H1 (cell line): ENCODE measurements at regions not wholly inside any gene's neighbourhood (a gene's known extent, or its start where the extent isn't known, plus 50 kb on each side); places are given as distances from the start of the nearest gene placed in this dataset.

Source experiments
- CTCF ChIA-PET: fragments of 300-600 bp; sonication (Branson Sonifier 250); formaldehyde crosslinking; loops from one replicate; lab custom pipeline; 2021; ENCODE audit not compliant: partially characterized antibody; lab: Charles Lee
- POLR2A ChIA-PET: fragments of 300-600 bp; sonication (Branson Sonifier 250); formaldehyde crosslinking; loops from one replicate; lab custom pipeline; 2021; ENCODE audit warnings: inconsistent platforms; ENCODE audit not compliant: partially characterized antibody; lab: Charles Lee
- DNase-seq, 2 experiments: peaks; one replicate each; pipeline versions ENCODE4 v3.0.0 to v3.0.0-alpha.2; 2010 to 2022; ENCODE audit warnings: low spot score in 2 of 2, low read depth in 1 of 2, mixed read lengths in 1 of 2
- FAIRE-seq: peaks from 2 replicates; lab custom pipeline; 2011; peaks lifted over from hg19 to GRCh38; lab: Jason Lieb, UNC
- H2AFZ ChIP-seq: 2 replicates; pipeline ENCODE4 v1.8.1; 2012; ENCODE audit warnings: low read length, inconsistent platforms
- H2AK5ac ChIP-seq: 2 replicates; pipeline ENCODE4 v1.6.1; 2013; ENCODE audit warnings: low read depth, low read length
- H2BK120ac ChIP-seq: replicated peaks from 2 replicates; pipeline ENCODE3; 2013; ENCODE audit warnings: low read depth, low read length, inconsistent platforms
- H2BK12ac ChIP-seq: 2 replicates; pipeline ENCODE4 v1.6.1; 2013; ENCODE audit warnings: low read depth, low read length
- H2BK15ac ChIP-seq: 2 replicates; pipeline ENCODE4 v1.6.1; 2013; ENCODE audit warnings: low read length
- H2BK20ac ChIP-seq: 2 replicates; pipeline ENCODE4 v1.6.1; 2013; ENCODE audit warnings: low read length
- H2BK5ac ChIP-seq: 2 replicates; pipeline ENCODE4 v1.6.1; 2013; ENCODE audit warnings: low read depth, low read length
- H3K14ac ChIP-seq: 2 replicates; pipeline ENCODE4 v1.6.1; 2013; ENCODE audit warnings: inconsistent platforms; ENCODE audit not compliant: insufficient read length
- H3K18ac ChIP-seq: 2 replicates; pipeline ENCODE4 v1.6.1; 2013; ENCODE audit warnings: low read length; ENCODE audit errors: extremely low read depth
- H3K23ac ChIP-seq: 2 replicates; pipeline ENCODE4 v1.6.1; 2013; ENCODE audit warnings: inconsistent platforms; ENCODE audit not compliant: insufficient read length
- H3K23me2 ChIP-seq: 2 replicates; pipeline ENCODE4 v1.6.1; 2013; ENCODE audit warnings: low read depth, low read length
- H3K27ac ChIP-seq: 2 replicates; pipeline ENCODE4 v1.6.1; 2011; ENCODE audit warnings: low read depth, low read length, inconsistent platforms
- H3K27me3 ChIP-seq, 4 experiments: replicated peaks in 1 of 4; 1 replicate in 1 of 4; 2 replicates in 3 of 4; pipeline versions ENCODE4 v1.6.1 to v1.8.1; 2011 to 2013; ENCODE audit warnings: low read length in 3 of 4, mild to moderate bottlenecking in 3 of 4, inconsistent platforms in 2 of 4, mixed read lengths in 2 of 4, moderate library complexity in 1 of 4; ENCODE audit not compliant: control insufficient read depth in 3 of 4, insufficient read depth in 3 of 4; ENCODE audit errors: extremely low read depth in 1 of 4
- H3K36me3 ChIP-seq, 4 experiments: 2 replicates each; pipeline versions ENCODE4 v1.6.1 to v1.8.1; 2011 to 2013; ENCODE audit warnings: mild to moderate bottlenecking in 4 of 4, low read length in 3 of 4, moderate library complexity in 2 of 4, control low read depth in 1 of 4, inconsistent platforms in 1 of 4; ENCODE audit not compliant: insufficient read depth in 4 of 4, control insufficient read depth in 2 of 4
- H3K4ac ChIP-seq: replicated peaks from 2 replicates; pipeline ENCODE3; 2013; ENCODE audit warnings: low read length, low read depth, mixed read lengths, inconsistent platforms; ENCODE audit not compliant: insufficient read length
- H3K4me1 ChIP-seq, 4 experiments: replicated peaks in 1 of 4; 1 replicate in 1 of 4; 2 replicates in 3 of 4; pipeline versions ENCODE4 v1.6.1 to v1.8.1; 2011 to 2013; ENCODE audit warnings: low read length in 3 of 4, inconsistent platforms in 2 of 4, mixed read lengths in 1 of 4; ENCODE audit not compliant: insufficient read depth in 4 of 4, control insufficient read depth in 3 of 4
- H3K4me2 ChIP-seq, 2 experiments: 2 replicates each; pipeline versions ENCODE4 v1.6.1 to v1.8.1; 2011 to 2013; ENCODE audit warnings: low read depth in 2 of 2, low read length in 2 of 2, control low read depth in 1 of 2, inconsistent platforms in 1 of 2, mild to moderate bottlenecking in 1 of 2; ENCODE audit not compliant: insufficient read depth in 1 of 2
- H3K4me3 ChIP-seq, 4 experiments: fragments of 200-600, 300-600 bp in 1 of 4; sonication (generic), shearing (Covaris generic), sonication (Bioruptor Twin) in 1 of 4; 2 replicates each; pipeline versions ENCODE4 v1.5.1 to v1.8.1; 2011 to 2016; ENCODE audit warnings: low read length in 4 of 4, low read depth in 3 of 4, control low read depth in 2 of 4, inconsistent platforms in 2 of 4, mild to moderate bottlenecking in 2 of 4, mixed read lengths in 1 of 4, moderate library complexity in 1 of 4; ENCODE audit not compliant: insufficient read depth in 2 of 4; ENCODE audit errors: extremely low read depth in 1 of 4
- H3K56ac ChIP-seq: replicated peaks from 2 replicates; pipeline ENCODE3; 2013; ENCODE audit warnings: low read depth, mild to moderate bottlenecking, mixed read lengths, low read length, inconsistent platforms; ENCODE audit not compliant: insufficient read length
- H3K79me1 ChIP-seq: 2 replicates; pipeline ENCODE4 v1.6.1; 2013; ENCODE audit warnings: low read depth, low read length, control low read depth
- H3K79me2 ChIP-seq, 2 experiments: 2 replicates each; pipeline versions ENCODE4 v1.6.1 to v1.8.1; 2012 to 2013; ENCODE audit warnings: low read length in 2 of 2, mild to moderate bottlenecking in 2 of 2, inconsistent platforms in 1 of 2; ENCODE audit not compliant: insufficient read depth in 2 of 2, control insufficient read depth in 1 of 2
- H3K9ac ChIP-seq, 4 experiments: replicated peaks in 1 of 4; 1 replicate in 1 of 4; 2 replicates in 3 of 4; pipeline versions ENCODE4 v1.6.1 to v1.8.1; 2011 to 2013; ENCODE audit warnings: low read depth in 3 of 4, low read length in 3 of 4, control low read depth in 2 of 4, mild to moderate bottlenecking in 2 of 4, moderate library complexity in 2 of 4, inconsistent platforms in 1 of 4; ENCODE audit errors: extremely low read depth in 1 of 4
- H3K9me3 ChIP-seq, 2 experiments: 2 replicates each; pipeline versions ENCODE4 v1.6.1 to v1.8.1; 2012 to 2013; ENCODE audit warnings: mild to moderate bottlenecking in 2 of 2, moderate library complexity in 2 of 2, control low read depth in 1 of 2, inconsistent platforms in 1 of 2, low read depth in 1 of 2, low read length in 1 of 2, mixed read lengths in 1 of 2; ENCODE audit not compliant: insufficient read depth in 2 of 2
- H4K20me1 ChIP-seq, 2 experiments: replicated peaks in 1 of 2; 2 replicates each; pipeline versions ENCODE3 to v1.8.1; 2011 to 2013; ENCODE audit warnings: inconsistent platforms in 2 of 2, low read length in 2 of 2, mild to moderate bottlenecking in 1 of 2; ENCODE audit not compliant: insufficient read depth in 2 of 2, control insufficient read depth in 1 of 2
- H4K5ac ChIP-seq: 2 replicates; pipeline ENCODE4 v1.6.1; 2013; ENCODE audit warnings: low read length, low read depth, mixed read lengths, inconsistent platforms; ENCODE audit not compliant: insufficient read length
- H4K8ac ChIP-seq: 2 replicates; pipeline ENCODE4 v1.8.0; 2013; ENCODE audit warnings: mild to moderate bottlenecking, moderate library complexity, low read length, inconsistent platforms; ENCODE audit not compliant: insufficient read depth; ENCODE audit errors: extremely low read depth
- H4K91ac ChIP-seq: replicated peaks from 2 replicates; pipeline ENCODE3; 2013; ENCODE audit warnings: low read length, mixed read lengths, inconsistent platforms; ENCODE audit not compliant: insufficient read length
- ATF2 ChIP-seq: IDR thresholded peaks from 2 replicates; pipeline ENCODE4 v1.6.1; 2012; ENCODE audit warnings: low read length, inconsistent platforms
- CREB1 ChIP-seq: IDR thresholded peaks from 2 replicates; pipeline ENCODE4 v1.6.1; 2012; ENCODE audit warnings: inconsistent platforms
- EGR1 ChIP-seq: IDR thresholded peaks from 2 replicates; pipeline ENCODE4 v1.6.1; 2011; ENCODE audit warnings: low read depth, low read length, borderline replicate concordance
- EZH2 ChIP-seq: fragments of 200-600 bp; sonication (generic); IDR thresholded peaks from 2 replicates; pipeline ENCODE4 v1.7.1; 2012; ENCODE audit warnings: low read depth, mild to moderate bottlenecking, moderate library complexity, low read length, inconsistent platforms; ENCODE audit not compliant: severe bottlenecking
- KDM1A ChIP-seq: fragments of 200-600, 300-600 bp; sonication (generic); IDR thresholded peaks from 2 replicates; pipeline ENCODE4 v1.7.1; 2016; ENCODE audit warnings: mild to moderate bottlenecking, low read length, borderline replicate concordance
- MAX ChIP-seq: IDR thresholded peaks from 2 replicates; pipeline ENCODE4 v1.6.1; 2012; ENCODE audit warnings: inconsistent platforms
- POU5F1 ChIP-seq: IDR thresholded peaks from 2 replicates; pipeline ENCODE4 v1.6.1; 2011; ENCODE audit warnings: low read depth, mild to moderate bottlenecking, low read length, moderate library complexity
- SIRT6 ChIP-seq: IDR thresholded peaks from one replicate; pipeline ENCODE4 v1.7.1; 2012; ENCODE audit warnings: low read length, inconsistent platforms
- SRF ChIP-seq: IDR thresholded peaks from 2 replicates; pipeline ENCODE4 v1.6.1; 2011; ENCODE audit warnings: mild to moderate bottlenecking, low read depth, low read length, moderate library complexity
- SUZ12 ChIP-seq: fragments of 200-600 bp; sonication (generic); IDR thresholded peaks from 2 replicates; pipeline ENCODE4 v1.6.1; 2012; ENCODE audit warnings: mild to moderate bottlenecking, inconsistent platforms, low read length, moderate library complexity, mixed read lengths
- ZNF274 ChIP-seq: IDR thresholded peaks from 2 replicates; pipeline ENCODE4 v1.7.0; 2012; ENCODE audit warnings: low read length, borderline replicate concordance; ENCODE audit errors: extremely low read depth
- WGBS, 2 experiments: shearing (Covaris generic) in 1 of 2; methylation state at CpG; one replicate each; pipeline versions ENCODE4 v1.1.6 to v1.1.7; 2013 to 2015; ENCODE audit warnings: low lambda C conversion rate in 2 of 2, mixed read lengths in 2 of 2, inconsistent platforms in 1 of 2, low coverage in 1 of 2, missing lambda C conversion rate in 1 of 2; ENCODE audit not compliant: insufficient replicate concordance in 2 of 2, insufficient coverage in 1 of 2, insufficient read length in 1 of 2; ENCODE audit errors: extremely low coverage in 1 of 2, missing lambda C conversion rate in 1 of 2; 5-methylcytosine and 5-hydroxymethylcytosine counted together

GRCh38 chr1:90210633-90211491 lies 216.0 kb downstream of the ZNF326 start:
- Histone ChIP-seq H3K27ac (no peak overlapping the region), H3K23ac (no peak overlapping the region), H3K23me2 (no peaks in the 10 kb centered on the region), H4K20me1 (no peaks in the 10 kb centered on the region), H3K14ac (no peak overlapping the region), H3K4me3 (no peak overlapping the region), H3K79me2 (no peaks in the 10 kb centered on the region), H4K8ac (no peak overlapping the region), H3K36me3 (no peaks in the 10 kb centered on the region), H2AK5ac (no peak overlapping the region), H3K18ac (no peak overlapping the region), H3K27me3 (no peaks in the 10 kb centered on the region), H2BK5ac (no peak overlapping the region), H2AFZ (no peak overlapping the region), H3K4me2 (no peak overlapping the region), H3K4ac (no peak overlapping the region), H3K4me1 (no peaks in the 10 kb centered on the region; a peak in 2 of 7 replicates), H2BK20ac (no peak overlapping the region), H2BK12ac (no peak overlapping the region), H2BK15ac (no peak overlapping the region), H4K5ac (no peak overlapping the region), H3K56ac (no peak overlapping the region), H2BK120ac (no peak overlapping the region), H4K91ac (no peak overlapping the region), H3K9me3 (no peaks in the 10 kb centered on the region), H3K9ac (no peak overlapping the region), H3K79me1 (no peaks in the 10 kb centered on the region)
- FAIRE-seq (no peak), DNase-seq (no peak)
- WGBS, 2 experiments = 91% methylated on average over 6 of the region's 6 CpGs; no CpG with 5 or more reads in 1 of the 2 experiments
- POLR2A ChIA-PET = no interaction called here
- CTCF ChIA-PET = interaction anchor here (0.7 to 2.5 kb wide), 2 partner anchors 12 to 1564 kb away, joined by 3 to 7 read pairs; no protein-coding TSS in a partner anchor
- TF ChIP-seq SIRT6 = no peak
- no peak for TF ChIP-seq SUZ12
- no peak for TF ChIP-seq ZNF274
- TF ChIP-seq EZH2 = no peak
- TF ChIP-seq EGR1 = no peak
- no peak for TF ChIP-seq CREB1
- TF ChIP-seq MAX = no peak
- no peak for TF ChIP-seq ATF2
- TF ChIP-seq SRF = no peak
- no peak for TF ChIP-seq KDM1A
- no peak for TF ChIP-seq POU5F1
